ENCODE measurements at regions not wholly inside any gene's neighbourhood (a gene's known extent, or its start where the extent isn't known, plus 50 kb on each side); places are given as distances from the start of the nearest gene placed in this dataset.

- Histone ChIP-seq H3K4me3 (ENCODE audit: low read length) (no peak overlapping the region), H3K36me3 (ENCODE audit: insufficient read depth, low read length) (no peaks in the 10 kb centered on the region), H3K9me3 (ENCODE audit: low read length) (no peaks in the 10 kb centered on the region), H3K27me3 (ENCODE audit: insufficient read depth, low read length, poor library complexity, severe bottlenecking) (no peaks in the 10 kb centered on the region), H3K4me1 (ENCODE audit: insufficient read depth, low read length) (peaks cover 9% of the 10 kb centered on the region), H3K27ac (ENCODE audit: low read depth, low read length) (no peak overlapping the region)
- Mint-ChIP-seq H3K27ac (peak overlapping the region in 6 of 8 donors; percentile 1 to 59 (median 6)), H3K4me1 (peaks cover 11 to 23% (median 21%) of the 10 kb centered on the region in 3 donors), H3K36me3 (no peaks in the 10 kb centered on the region), H3K27me3 (peaks cover 0 to 12% of the 10 kb centered on the region in 2 donors), H3K4me3 (peak overlapping the region in 4 of 7 donors; percentile 2 to 71 (median 25)), H3K9me3 (no peaks in the 10 kb centered on the region)
- DNase-seq: no peak
- ChIA-PET POLR2A (no interaction called here), CTCF (interaction anchor here (0.8 to 2.4 kb wide), 3 partner anchors 177 to 180 kb away, joined by 3 to 7 read pairs (median 3); no protein-coding TSS in a partner anchor)
These were observed 100.1 kb downstream of the IRF8 start for GRCh38 chr16:85998868-85999729.

- Histone ChIP-seq H3K36me3 (ENCODE audit: insufficient read depth, low read length) (no peaks in the 10 kb centered on the region), H3K27me3 (ENCODE audit: insufficient read depth, low read length, poor library complexity, severe bottlenecking) (no peaks in the 10 kb centered on the region), H3K9me3 (ENCODE audit: low read length) (no peaks in the 10 kb centered on the region), H3K4me1 (ENCODE audit: insufficient read depth, low read length) (peaks cover 9% of the 10 kb centered on the region), H3K27ac (ENCODE audit: low read depth, low read length) (no peak overlapping the region), H3K4me3 (ENCODE audit: low read length) (no peak overlapping the region)
- H3K4me1 Mint-ChIP-seq: peaks cover 11 to 23% (median 21%) of the 10 kb centered on the region in 3 donors
- DNase-seq: no peak
- no peaks in the 10 kb centered on the region for H3K36me3 Mint-ChIP-seq
- peak overlapping the region in 2 of 8 donors; percentile 1 to 7 for H3K27ac Mint-ChIP-seq
- H3K27me3 Mint-ChIP-seq: peaks cover 0 to 10% of the 10 kb centered on the region in 2 donors
- no peaks in the 10 kb centered on the region for H3K9me3 Mint-ChIP-seq
- POLR2A ChIA-PET: no interaction called here
- CTCF ChIA-PET: interaction anchor here (1.0 to 2.4 kb wide), 2 partner anchors 178 to 180 kb away, joined by 3 to 7 read pairs; no protein-coding TSS in a partner anchor
- H3K4me3 Mint-ChIP-seq: peak overlapping the region in 1 of 7 donors; percentile 47
These were observed 100.8 kb downstream of the IRF8 start for GRCh38 chr16:85999778-86000177.

GRCh38 chr16:86002178-86002900 is 103.4 kb downstream of the IRF8 start:
- POLR2A ChIA-PET: no interaction called here

GRCh38 chr16:86007524-86007923 is 108.6 kb downstream of the IRF8 start:
- DNase-seq: peak in 1 of 5 donors; percentile 11
- no peak overlapping the region for H3K4me3 ChIP-seq (ENCODE audit: low read length)
- no peaks in the 10 kb centered on the region for H3K36me3 Mint-ChIP-seq
- no peaks in the 10 kb centered on the region for H3K9me3 ChIP-seq (ENCODE audit: low read length)
- peak overlapping the region in 2 of 8 donors; percentile 37 to 51 for H3K27ac Mint-ChIP-seq
- POLR2A ChIA-PET: no interaction called here
- H3K9me3 Mint-ChIP-seq: no peaks in the 10 kb centered on the region
- no peaks in the 10 kb centered on the region for H3K27me3 ChIP-seq (ENCODE audit: insufficient read depth, low read length, poor library complexity, severe bottlenecking)
- CTCF ChIA-PET: no interaction called here
- peak overlapping the region in 5 of 7 donors; percentile 0 to 46 (median 16) for H3K4me3 Mint-ChIP-seq
- H3K4me1 ChIP-seq (ENCODE audit: insufficient read depth, low read length): no peaks in the 10 kb centered on the region
- H3K27ac ChIP-seq (ENCODE audit: low read depth, low read length): no peak overlapping the region
- peaks cover 21 to 34% (median 23%) of the 10 kb centered on the region in 3 donors for H3K4me1 Mint-ChIP-seq
- H3K36me3 ChIP-seq (ENCODE audit: insufficient read depth, low read length): no peaks in the 10 kb centered on the region
- peaks cover 1 to 2% of the 10 kb centered on the region in 2 donors for H3K27me3 Mint-ChIP-seq

More at GRCh38 chr16:86002178-86002900, 103.4 kb downstream of the IRF8 start:
- Mint-ChIP-seq H3K27me3 (no peaks in the 10 kb centered on the region), H3K4me3 (no peak overlapping the region), H3K27ac (no peak overlapping the region), H3K9me3 (no peaks in the 10 kb centered on the region), H3K36me3 (no peaks in the 10 kb centered on the region), H3K4me1 (peaks cover 7 to 23% (median 14%) of the 10 kb centered on the region in 3 donors)
- no peak overlapping the region for H3K4me3 ChIP-seq (ENCODE audit: low read length)
- no peaks in the 10 kb centered on the region for H3K27me3 ChIP-seq (ENCODE audit: insufficient read depth, low read length, poor library complexity, severe bottlenecking)
- CTCF ChIA-PET: interaction anchor here (1.4 to 2.2 kb wide), 3 partner anchors 15 to 183 kb away, joined by 5 to 10 read pairs (median 7); no protein-coding TSS in a partner anchor
- H3K4me1 ChIP-seq (ENCODE audit: insufficient read depth, low read length): no peaks in the 10 kb centered on the region
- no peaks in the 10 kb centered on the region for H3K9me3 ChIP-seq (ENCODE audit: low read length)
- no peak overlapping the region for H3K27ac ChIP-seq (ENCODE audit: low read depth, low read length)
- no peaks in the 10 kb centered on the region for H3K36me3 ChIP-seq (ENCODE audit: insufficient read depth, low read length)
- DNase-seq: no peak

GRCh38 chr16:86010680-86011141 is 111.7 kb downstream of the IRF8 start:
- Histone ChIP-seq H3K9me3 (ENCODE audit: low read length) (no peaks in the 10 kb centered on the region), H3K4me1 (ENCODE audit: insufficient read depth, low read length) (no peaks in the 10 kb centered on the region), H3K36me3 (ENCODE audit: insufficient read depth, low read length) (no peaks in the 10 kb centered on the region), H3K4me3 (ENCODE audit: low read length) (no peak overlapping the region), H3K27ac (ENCODE audit: low read depth, low read length) (no peak overlapping the region), H3K27me3 (ENCODE audit: insufficient read depth, low read length, poor library complexity, severe bottlenecking) (no peaks in the 10 kb centered on the region)
- Mint-ChIP-seq H3K27me3 (peaks cover 3 to 6% of the 10 kb centered on the region in 2 donors), H3K9me3 (peaks cover 0 to 3% (median 0%) of the 10 kb centered on the region in 5 donors), H3K27ac (peak overlapping the region in 1 of 8 donors; percentile 6), H3K4me1 (peaks cover 21 to 34% (median 23%) of the 10 kb centered on the region in 3 donors), H3K4me3 (peak overlapping the region in 1 of 7 donors; percentile 4), H3K36me3 (peaks cover 0 to 2% (median 0%) of the 10 kb centered on the region in 3 donors)
- no peak for DNase-seq
- ChIA-PET CTCF (interaction anchor here (8.0 kb wide), 1 partner anchor 191 kb away, joined by 80 read pairs; no protein-coding TSS in a partner anchor), POLR2A (no interaction called here)

GRCh38 chr16:86011532-86011931 is 112.6 kb downstream of the IRF8 start:
- H3K4me1 Mint-ChIP-seq: peaks cover 21 to 31% (median 23%) of the 10 kb centered on the region in 3 donors
- no peaks in the 10 kb centered on the region for H3K27me3 ChIP-seq (ENCODE audit: insufficient read depth, low read length, poor library complexity, severe bottlenecking)
- ChIA-PET CTCF (interaction anchor here (8.0 kb wide), 1 partner anchor 191 kb away, joined by 80 read pairs; no protein-coding TSS in a partner anchor), POLR2A (no interaction called here)
- H3K36me3 ChIP-seq (ENCODE audit: insufficient read depth, low read length): no peaks in the 10 kb centered on the region
- peaks cover 3 to 6% of the 10 kb centered on the region in 2 donors for H3K27me3 Mint-ChIP-seq
- no peak overlapping the region for H3K27ac ChIP-seq (ENCODE audit: low read depth, low read length)
- no peaks in the 10 kb centered on the region for H3K4me1 ChIP-seq (ENCODE audit: insufficient read depth, low read length)
- no peak overlapping the region for H3K4me3 ChIP-seq (ENCODE audit: low read length)
- H3K9me3 ChIP-seq (ENCODE audit: low read length): no peaks in the 10 kb centered on the region
- peak overlapping the region in 1 of 8 donors; percentile 6 for H3K27ac Mint-ChIP-seq
- peaks cover 0 to 3% (median 0%) of the 10 kb centered on the region in 5 donors for H3K9me3 Mint-ChIP-seq
- DNase-seq: no peak
- no peak overlapping the region for H3K4me3 Mint-ChIP-seq
- peaks cover 0 to 2% (median 0%) of the 10 kb centered on the region in 3 donors for H3K36me3 Mint-ChIP-seq

GRCh38 chr16:86012221-86012620 is 113.3 kb downstream of the IRF8 start:
- peaks cover 16 to 25% (median 23%) of the 10 kb centered on the region in 3 donors for H3K4me1 Mint-ChIP-seq
- H3K27ac ChIP-seq (ENCODE audit: low read depth, low read length): no peak overlapping the region
- ChIA-PET CTCF (interaction anchor here (1.4 to 8.0 kb wide), 2 partner anchors 192 to 210 kb away, joined by 4 to 80 read pairs; no protein-coding TSS in a partner anchor), POLR2A (no interaction called here)
- peaks cover 3 to 11% of the 10 kb centered on the region in 2 donors for H3K27me3 Mint-ChIP-seq
- H3K4me1 ChIP-seq (ENCODE audit: insufficient read depth, low read length): no peaks in the 10 kb centered on the region
- H3K4me3 Mint-ChIP-seq: no peak overlapping the region
- H3K9me3 Mint-ChIP-seq: peaks cover 0 to 3% (median 0%) of the 10 kb centered on the region in 5 donors
- no peak overlapping the region for H3K4me3 ChIP-seq (ENCODE audit: low read length)
- no peaks in the 10 kb centered on the region for H3K9me3 ChIP-seq (ENCODE audit: low read length)
- H3K27ac Mint-ChIP-seq: no peak overlapping the region
- no peaks in the 10 kb centered on the region for H3K27me3 ChIP-seq (ENCODE audit: insufficient read depth, low read length, poor library complexity, severe bottlenecking)
- H3K36me3 ChIP-seq (ENCODE audit: insufficient read depth, low read length): no peaks in the 10 kb centered on the region
- peaks cover 0 to 2% (median 0%) of the 10 kb centered on the region in 3 donors for H3K36me3 Mint-ChIP-seq
- DNase-seq: no peak
